ELR (cell line): ENCODE measurements at regions not wholly inside any gene's neighbourhood (a gene's known extent, or its start where the extent isn't known, plus 50 kb on each side); places are given as distances from the start of the nearest gene placed in this dataset.
"Not testable (repeated sequence)": the region's sequence is repeated elsewhere in the genome, so short reads cannot be mapped to it uniquely, and the experiment has no call there.

Experiments used
- DNase-seq: peaks from one replicate; pipeline ENCODE4 v3.0.0-alpha.2; 2015; ENCODE audit warnings: low read depth

DNA sequence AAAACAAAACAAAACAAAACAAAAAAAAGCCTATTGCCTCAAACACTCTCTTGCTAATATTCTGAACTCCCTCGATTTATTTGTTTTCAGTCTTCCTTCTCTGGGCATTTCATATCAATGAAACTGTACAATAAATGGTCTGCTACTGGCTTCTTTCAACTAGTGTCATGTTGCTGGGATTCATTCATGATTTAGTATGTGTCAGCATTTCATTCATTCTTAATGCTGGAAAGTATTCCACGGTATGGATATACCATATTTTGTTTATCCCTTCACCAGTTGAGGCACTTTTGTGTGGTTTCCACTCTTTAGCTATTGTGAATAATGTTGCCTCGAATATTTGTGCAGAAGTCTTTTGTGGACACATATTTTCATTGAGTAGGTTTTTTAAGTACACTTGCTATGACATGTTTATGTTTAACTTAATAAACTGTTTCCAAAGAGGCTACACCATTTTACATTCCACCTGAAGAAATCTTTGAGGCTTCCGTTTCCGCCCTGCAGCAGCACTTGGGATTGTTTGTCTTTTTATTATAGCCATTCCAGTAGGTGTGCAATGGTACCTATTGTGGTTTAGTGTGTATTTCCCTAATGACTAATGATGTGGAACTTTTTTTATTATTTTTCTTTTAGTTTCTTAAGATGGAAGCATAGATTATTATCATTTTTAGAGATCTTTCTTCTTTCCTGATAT is 543.6 kb upstream of the SOX11 start:
- no peak for DNase-seq

GRCh38 chr2:5150871-5151270 is 541.3 kb upstream of the SOX11 start:
- DNase-seq: no peak

DNA sequence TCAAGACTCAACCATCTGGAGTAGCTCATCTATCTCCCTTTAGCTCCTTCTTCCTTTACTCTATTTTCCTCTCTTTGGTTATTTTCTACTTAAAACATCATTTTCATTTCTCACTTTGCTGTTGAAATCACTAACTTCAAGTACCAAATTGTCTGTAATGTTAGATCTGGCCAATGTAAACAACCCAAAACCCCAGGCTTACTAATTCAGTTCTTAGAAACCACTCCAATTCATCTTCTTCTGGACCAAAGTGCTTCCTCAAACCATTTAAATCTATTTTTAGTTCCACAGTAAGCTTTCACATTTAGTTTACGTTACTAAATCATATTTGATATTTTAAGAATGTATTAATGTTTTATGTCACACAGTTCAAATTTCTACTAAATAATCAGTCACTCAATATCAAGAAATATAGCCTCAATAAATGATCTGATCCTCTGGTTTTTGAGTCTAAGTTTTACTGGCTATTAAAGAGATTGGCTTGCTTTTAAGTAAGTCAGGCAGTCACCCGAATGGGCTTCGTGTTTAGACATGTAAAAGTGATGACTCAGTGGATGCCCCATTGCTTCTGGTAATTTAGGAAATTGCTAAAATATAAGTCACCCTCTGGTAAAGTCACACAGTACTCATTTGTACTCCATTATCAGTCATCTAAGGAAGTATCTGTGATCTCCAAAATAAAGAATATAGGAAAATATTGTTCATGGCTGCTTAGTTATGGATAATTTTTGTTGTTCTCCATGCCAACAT is 527.2 kb upstream of the SOX11 start:
- DNase-seq: no peak

- no peak for DNase-seq
Measured at GRCh38 chr2:5172923-5173322, 519.3 kb upstream of the SOX11 start.

DNA sequence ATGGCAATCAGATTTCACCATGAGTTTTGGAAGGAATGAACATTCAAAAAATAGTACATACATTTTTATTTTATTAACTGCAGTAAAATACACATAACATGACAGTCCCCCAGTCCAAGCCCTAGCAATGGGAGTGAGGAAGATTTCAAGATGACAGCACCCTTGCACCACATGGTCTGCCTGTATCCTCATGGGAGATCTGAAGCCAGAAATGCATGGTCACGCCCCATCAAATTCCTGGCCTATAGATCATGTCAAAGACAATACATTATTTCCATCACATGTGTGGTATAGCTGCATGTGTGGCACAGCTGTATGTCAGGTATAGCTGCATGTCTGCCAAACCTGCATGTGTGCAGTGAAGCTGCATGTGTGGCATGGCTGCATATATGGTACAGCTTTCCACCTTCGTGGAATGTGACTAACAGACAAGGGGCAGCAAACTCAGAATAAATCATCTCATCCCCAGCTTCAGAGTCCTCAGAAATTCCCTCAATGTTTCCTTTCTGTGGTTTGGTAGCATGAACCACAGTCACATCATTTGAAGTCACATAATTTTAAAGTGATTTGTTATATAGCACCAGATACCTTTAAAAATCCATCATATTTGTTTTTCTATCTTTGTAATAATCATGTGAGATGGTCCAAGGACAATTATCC is 518.2 kb upstream of the SOX11 start:
- DNase-seq: no peak

DNA sequence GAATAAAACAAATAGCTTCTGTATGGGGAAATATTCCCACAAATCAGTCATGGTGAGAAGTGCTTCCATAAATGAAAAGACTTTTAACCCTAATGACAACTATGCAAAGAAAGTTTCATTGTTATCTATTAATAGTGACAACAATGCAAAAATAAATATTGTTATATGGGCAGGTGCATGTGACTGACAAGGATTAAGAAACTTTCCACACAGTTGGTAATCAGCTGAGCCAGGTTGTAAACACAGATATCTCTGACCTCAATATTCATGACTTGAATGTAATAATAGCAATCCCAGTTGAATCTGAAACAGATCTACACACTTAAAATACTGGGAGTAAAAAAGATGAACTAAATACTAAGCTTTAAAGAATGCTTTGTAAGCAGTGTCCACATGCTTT is 517.0 kb upstream of the SOX11 start:
- no peak for DNase-seq

DNA sequence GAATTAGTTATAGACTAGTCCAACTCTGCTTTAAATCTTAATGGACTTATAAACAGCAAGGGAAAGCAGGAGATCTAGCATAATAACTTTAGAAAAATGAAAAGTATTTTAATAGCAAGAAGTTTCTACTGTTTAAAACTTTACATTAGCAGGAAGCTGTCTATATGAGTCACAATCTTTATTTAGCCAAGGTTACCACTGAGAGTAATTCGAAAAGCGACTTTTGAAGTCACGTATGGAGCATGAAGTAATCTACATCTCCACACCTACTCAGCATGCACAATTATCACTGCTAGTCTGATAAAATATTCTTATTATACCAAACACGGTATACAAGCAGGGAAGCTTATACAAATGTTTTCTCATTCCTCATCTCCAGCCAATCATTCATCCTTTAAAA is 515.4 kb upstream of the SOX11 start:
- no peak for DNase-seq

DNA sequence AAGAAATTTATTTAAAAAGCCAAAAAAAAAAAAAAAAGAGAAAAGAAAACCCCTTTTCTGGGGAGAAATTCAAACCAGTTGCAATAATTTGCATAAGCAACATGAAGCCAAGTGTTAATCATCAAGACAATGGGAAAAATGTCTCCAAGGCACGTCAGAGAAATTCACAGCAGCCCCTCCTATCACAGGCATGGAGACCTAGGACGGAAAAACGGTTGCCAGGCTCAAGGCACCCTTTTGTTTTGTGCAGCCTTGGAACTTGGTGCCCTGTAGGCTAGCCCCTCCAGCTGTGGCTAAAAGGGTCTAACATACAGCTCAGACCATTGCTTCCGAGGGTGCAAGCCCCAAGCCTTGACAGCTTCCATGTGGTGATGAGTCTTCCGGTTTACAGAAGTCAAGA is 509.2 kb upstream of the SOX11 start:
- no peak for DNase-seq

- DNase-seq: no peak
Measured at GRCh38 chr2:5187283-5187682, 504.9 kb upstream of the SOX11 start.

DNA sequence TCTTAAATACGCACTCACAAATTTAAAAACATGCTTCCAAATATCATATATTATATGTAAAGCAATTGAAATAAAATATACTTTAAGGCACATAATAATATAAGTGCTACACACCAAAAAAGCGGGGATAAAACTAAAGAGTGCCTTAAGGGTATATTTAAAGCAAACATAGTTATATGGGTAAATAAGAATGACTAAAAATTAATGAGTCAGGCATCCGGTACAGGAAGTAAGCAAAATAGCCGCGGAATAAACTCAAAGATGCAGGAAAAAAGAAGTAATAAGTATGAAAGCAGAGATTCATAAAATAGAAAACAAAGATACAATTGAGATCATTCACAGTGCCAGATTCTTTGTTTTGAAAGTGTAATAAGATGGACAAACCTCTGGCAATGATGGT is 503.5 kb upstream of the SOX11 start:
- no peak for DNase-seq

DNA sequence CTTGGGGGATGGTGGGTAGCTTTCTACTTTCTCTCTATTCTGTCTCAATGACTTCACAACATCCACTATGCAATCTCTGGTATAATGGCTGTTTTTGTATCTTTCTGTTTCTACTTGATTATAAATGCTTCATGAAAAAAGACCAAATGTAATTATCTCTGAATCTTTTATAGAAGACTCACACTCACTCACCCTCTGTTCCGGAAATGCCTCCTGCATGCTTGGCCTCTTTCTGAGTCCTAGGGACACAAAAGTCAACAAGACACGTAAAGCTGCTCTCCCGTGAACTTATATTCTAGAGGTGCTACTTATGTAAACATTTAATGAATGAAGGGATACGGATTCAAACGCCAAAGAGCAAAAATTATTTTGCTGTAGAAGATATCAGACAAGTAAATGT is 502.2 kb upstream of the SOX11 start:
- no peak for DNase-seq

DNA sequence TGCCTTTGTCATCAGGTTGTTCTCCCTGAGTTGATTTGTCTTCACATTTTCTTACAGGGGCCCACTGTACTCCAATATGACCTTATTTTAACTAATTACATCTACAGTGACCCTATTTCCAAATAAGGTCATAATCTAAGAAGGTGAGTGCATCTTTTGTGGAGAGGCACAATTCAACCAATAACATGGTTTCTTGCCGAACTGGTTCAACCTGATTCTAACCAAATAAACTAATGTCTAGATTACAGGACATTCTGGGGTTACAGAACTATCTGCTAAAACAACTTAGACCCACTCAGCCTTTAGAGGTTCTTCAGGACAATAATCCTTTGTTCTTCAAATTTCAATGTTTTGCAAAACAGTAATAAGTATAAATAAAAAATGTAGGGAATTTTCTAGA is 496.5 kb upstream of the SOX11 start:
- DNase-seq: no peak

GRCh38 chr2:5203134-5203755 is 488.9 kb upstream of the SOX11 start:
- no peak for DNase-seq

DNA sequence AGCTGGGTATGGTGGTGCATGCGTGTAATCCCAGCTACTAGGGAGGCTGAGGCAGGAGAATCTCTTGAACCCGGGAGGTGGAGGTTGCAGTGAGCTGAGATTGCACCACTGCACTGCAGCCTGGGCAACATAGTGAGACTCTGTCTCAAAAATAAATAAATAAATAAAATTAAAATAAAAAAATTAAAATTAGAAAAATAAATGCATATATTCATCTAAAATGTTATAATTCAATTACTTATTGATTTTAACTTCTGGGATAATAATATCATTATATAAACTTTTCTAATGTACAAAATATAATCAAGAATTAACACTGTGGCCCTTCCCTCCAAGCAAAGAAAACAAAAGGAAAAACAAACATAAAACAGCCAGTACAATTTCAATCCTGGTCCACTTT is 485.4 kb upstream of the SOX11 start:
- not testable (repeated sequence) for DNase-seq

GRCh38 chr2:5215989-5216607 is 476.1 kb upstream of the SOX11 start:
- no peak for DNase-seq

DNA sequence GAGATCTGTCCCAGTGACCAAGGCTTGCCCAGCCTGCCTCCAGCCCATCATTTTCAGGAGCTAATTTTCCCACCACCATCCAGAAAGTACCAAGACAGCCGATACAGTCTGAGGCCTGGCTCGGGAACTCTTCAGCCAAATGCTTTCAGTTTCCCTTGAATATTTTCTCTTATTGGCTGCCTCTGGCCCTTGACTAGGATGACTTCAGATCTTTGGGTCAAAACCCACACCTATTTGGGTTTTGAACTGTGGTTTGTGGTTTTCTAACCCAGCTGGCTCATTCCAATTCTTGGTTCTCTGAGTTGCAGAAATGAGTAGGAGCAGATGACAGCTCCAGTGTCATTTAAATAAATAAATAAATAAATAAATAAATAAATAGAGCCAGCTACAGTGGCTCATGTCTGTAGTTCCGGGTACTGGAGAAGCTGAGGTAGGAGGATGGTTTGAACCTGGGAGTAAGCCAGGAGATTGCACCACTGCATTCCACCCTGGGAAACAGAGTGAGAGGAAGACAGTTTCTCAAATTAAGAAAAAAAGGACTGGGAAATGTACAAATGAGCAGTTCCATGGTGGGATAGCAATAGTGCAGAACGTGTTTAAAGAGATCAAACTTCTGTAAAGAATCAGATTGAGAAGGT is 465.0 kb upstream of the SOX11 start:
- DNase-seq: no peak

DNA sequence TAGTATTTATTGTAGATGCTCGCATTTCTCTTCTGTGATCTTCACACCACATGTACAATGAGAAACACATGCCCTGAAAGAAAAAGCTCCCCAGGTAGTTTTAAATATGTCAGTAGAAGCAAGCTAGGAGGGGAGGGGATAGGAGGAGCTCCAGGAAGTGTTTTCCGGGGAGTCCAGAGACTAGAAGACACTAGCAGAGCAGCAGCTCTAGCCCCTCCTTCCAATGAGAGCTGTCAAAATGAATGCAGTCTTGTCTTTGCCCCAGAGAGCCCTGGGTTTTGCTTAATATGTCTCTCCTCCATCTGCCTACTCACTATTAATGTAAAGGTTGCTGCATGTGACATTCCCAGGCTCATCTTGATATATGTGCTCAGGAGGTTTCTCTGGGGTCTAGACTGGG is 462.6 kb upstream of the SOX11 start:
- DNase-seq: no peak

GRCh38 chr2:5230444-5230843 is 461.7 kb upstream of the SOX11 start:
- DNase-seq: no peak

DNA sequence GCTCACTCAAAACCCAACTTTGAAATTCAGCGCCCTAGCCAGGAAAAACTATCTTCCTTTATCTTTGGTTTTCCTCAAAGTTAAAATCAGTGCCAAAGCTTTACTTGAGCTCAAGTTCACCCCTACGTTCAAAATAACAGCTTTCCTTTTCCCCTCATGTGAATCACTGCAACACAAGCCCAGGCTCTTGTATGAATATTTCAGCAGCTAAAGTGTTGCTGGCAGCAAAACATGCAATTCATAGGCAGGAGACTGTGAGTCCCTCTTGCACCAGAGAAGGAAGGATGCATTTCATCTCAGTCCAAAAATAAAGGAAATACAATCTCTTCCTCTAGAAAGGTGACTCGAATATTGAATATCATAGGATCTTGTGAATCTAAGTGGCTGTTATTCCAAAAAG is 461.3 kb upstream of the SOX11 start:
- DNase-seq: no peak

GRCh38 chr2:5231287-5231686 is 460.9 kb upstream of the SOX11 start:
- DNase-seq: no peak

DNA sequence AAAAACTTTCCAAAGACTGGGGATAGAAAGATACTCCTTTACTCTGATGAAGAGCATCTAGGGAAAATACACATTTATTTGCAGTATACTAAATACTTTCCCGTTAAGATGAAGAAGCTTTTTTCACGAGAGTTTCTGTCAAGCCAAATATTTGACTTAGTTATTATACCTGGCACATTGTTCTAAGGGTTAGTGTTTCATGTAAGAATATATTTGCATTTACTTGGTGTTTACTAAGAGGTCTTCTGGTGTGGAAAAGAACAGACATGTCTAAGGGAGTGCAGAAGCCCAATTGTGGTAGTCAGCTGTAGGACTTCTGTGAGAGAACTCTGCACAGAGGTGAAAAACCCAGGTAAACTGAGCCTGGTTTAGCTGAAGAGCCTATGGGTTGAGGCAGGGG is 457.6 kb upstream of the SOX11 start:
- DNase-seq: no peak

DNA sequence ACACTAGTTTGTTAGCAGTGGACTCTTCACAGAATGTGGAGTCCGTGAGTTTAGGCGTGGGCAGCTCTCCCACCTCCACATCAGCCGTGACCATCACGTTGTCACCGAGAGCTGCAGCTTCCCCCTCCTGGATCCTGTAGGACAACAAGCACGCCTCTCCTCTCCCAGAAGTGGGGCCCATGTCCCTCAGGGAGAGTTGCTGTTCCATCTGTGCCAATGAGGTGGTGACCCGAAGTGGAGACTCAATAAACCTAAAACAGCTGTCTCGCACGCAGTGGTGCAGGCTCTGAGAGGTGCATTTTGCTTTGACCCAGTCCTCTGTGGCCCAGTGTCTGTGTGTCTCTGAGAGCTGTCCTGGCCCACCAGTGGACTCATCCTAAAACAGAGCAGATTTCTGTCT is 456.5 kb upstream of the SOX11 start:
- no peak for DNase-seq
